ENCODE measurements at regions not wholly inside any gene's neighbourhood (a gene's known extent, or its start where the extent isn't known, plus 50 kb on each side); places are given as distances from the start of the nearest gene placed in this dataset.

DNA sequence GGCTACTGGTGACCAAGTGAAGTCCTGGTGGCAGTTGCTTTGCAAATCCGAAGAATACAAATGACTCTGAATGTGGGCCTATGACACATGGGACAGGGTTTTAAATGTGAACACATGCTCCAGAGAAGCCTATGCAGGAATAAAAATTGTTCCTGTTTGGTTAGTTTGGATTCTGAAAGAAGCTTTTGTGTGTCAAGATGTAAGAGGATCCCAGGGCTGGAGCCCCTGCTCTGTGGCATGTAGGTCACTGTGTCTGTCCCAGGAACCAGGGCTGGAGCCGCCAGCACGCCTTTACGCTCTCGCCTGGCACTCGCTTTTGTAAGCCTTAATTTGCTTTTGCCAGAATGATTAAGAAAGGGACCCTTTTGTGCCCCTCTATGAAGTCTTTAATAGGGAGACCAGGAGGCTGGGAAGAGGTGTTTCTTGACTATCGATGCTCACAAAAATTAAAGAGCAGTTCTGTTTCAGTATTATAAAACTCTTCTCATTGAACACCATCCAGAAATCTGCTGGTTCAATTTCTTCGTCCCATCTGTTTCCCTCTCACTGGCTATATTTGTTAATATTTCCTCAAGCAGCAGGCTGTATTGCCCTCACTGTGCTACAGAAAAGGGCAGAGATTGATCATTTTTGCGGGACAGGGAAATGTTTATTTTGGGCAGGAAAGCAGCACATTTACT, 532.7 kb upstream of the POU3F3 start:
- no peak overlapping the region for H3K4me3 Mint-ChIP-seq
- no peaks in the 10 kb centered on the region for H3K36me3 Mint-ChIP-seq
- no peak overlapping the region for H3K27ac Mint-ChIP-seq
- peaks cover 83% of the 10 kb centered on the region for H3K27me3 Mint-ChIP-seq (ENCODE audit: low read depth)
- DNase-seq (ENCODE audit: low spot score in 2 of 2, unreplicated experiment in 2 of 2): no peak
- TF ChIP-seq, protein P1, sequence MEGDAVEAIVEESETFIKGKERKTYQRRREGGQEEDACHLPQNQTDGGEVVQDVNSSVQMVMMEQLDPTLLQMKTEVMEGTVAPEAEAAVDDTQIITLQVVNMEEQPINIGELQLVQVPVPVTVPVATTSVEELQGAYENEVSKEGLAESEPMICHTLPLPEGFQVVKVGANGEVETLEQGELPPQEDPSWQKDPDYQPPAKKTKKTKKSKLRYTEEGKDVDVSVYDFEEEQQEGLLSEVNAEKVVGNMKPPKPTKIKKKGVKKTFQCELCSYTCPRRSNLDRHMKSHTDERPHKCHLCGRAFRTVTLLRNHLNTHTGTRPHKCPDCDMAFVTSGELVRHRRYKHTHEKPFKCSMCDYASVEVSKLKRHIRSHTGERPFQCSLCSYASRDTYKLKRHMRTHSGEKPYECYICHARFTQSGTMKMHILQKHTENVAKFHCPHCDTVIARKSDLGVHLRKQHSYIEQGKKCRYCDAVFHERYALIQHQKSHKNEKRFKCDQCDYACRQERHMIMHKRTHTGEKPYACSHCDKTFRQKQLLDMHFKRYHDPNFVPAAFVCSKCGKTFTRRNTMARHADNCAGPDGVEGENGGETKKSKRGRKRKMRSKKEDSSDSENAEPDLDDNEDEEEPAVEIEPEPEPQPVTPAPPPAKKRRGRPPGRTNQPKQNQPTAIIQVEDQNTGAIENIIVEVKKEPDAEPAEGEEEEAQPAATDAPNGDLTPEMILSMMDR (IDR thresholded peaks at IDR 0.05; ENCODE audit: unreplicated experiment): no peak
- peaks cover 13% of the 10 kb centered on the region for H3K4me1 Mint-ChIP-seq
- H3K9me3 Mint-ChIP-seq: no peaks in the 10 kb centered on the region

GRCh38 chr2:104321796-104322349, 532.0 kb upstream of the POU3F3 start:
- Mint-ChIP-seq H3K27ac (no peak overlapping the region), H3K4me3 (no peak overlapping the region)
- no peak for DNase-seq (ENCODE audit: low spot score in 2 of 2, unreplicated experiment in 2 of 2)

DNA sequence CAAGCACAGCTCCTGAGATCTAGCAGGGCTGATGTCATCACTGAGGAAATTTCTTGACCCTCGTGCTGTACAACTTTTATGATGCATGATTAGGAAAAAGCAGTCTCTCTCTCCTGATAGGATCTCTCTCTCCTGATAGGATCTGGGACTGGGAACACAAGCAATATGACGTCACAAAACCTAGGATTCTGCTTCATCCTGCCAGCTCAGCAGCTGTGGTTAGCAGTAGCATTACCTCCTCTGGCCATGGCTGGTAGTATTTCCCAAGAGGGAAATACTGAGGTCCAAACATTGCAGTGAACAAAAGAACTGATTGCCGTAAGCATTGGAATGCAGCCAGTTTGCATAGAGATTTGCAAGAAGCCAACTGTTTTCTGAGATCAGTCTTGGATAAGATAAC, 521.2 kb upstream of the POU3F3 start:
- Mint-ChIP-seq H3K36me3 (no peaks in the 10 kb centered on the region), H3K4me1 (no peaks in the 10 kb centered on the region), H3K27me3 (ENCODE audit: low read depth) (peaks cover 12% of the 10 kb centered on the region), H3K9me3 (peaks cover 6% of the 10 kb centered on the region), H3K27ac (no peak overlapping the region), H3K4me3 (no peak overlapping the region)
- no peak for DNase-seq (ENCODE audit: low spot score in 2 of 2, unreplicated experiment in 2 of 2)
- TF ChIP-seq, protein P1 (IDR thresholded peaks at IDR 0.05; ENCODE audit: unreplicated experiment): no peak

More at GRCh38 chr2:104321796-104322349, 532.0 kb upstream of the POU3F3 start:
- Mint-ChIP-seq H3K27me3 (ENCODE audit: low read depth) (peaks cover 86% of the 10 kb centered on the region), H3K9me3 (no peaks in the 10 kb centered on the region), H3K4me1 (peaks cover 13% of the 10 kb centered on the region), H3K36me3 (no peaks in the 10 kb centered on the region)
- TF ChIP-seq, protein P1 (IDR thresholded peaks at IDR 0.05; ENCODE audit: unreplicated experiment): no peak

GRCh38 chr2:104337869-104338268, 516.0 kb upstream of the POU3F3 start:
- DNase-seq (ENCODE audit: low spot score in 2 of 2, unreplicated experiment in 2 of 2): no peak
- TF ChIP-seq, protein P1 (IDR thresholded peaks at IDR 0.05; ENCODE audit: unreplicated experiment): no peak
- no peaks in the 10 kb centered on the region for H3K36me3 Mint-ChIP-seq
- peaks cover 4% of the 10 kb centered on the region for H3K27me3 Mint-ChIP-seq (ENCODE audit: low read depth)
- no peaks in the 10 kb centered on the region for H3K4me1 Mint-ChIP-seq
- peaks cover 6% of the 10 kb centered on the region for H3K9me3 Mint-ChIP-seq
- no peak overlapping the region for H3K27ac Mint-ChIP-seq
- H3K4me3 Mint-ChIP-seq: no peak overlapping the region

DNA sequence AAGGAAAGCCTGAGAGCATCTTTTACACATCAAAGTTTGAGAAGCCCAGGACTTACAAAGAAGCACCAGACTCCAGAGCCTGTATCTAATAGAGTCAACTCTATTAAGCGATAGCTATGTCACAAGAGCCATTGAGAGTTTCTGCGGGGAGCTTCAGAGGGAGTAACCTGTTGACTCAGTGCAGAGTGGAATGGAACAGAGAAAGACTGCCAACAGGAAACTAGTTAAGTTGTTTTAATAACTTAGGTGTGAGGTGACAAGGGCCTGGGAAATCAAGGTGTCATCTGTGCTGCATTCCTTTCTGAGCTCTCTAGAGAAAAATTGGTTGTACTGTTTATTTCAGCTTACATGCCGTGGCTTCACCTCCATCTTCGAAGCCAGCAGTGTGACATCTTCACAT, 513.8 kb upstream of the POU3F3 start:
- H3K36me3 Mint-ChIP-seq: no peaks in the 10 kb centered on the region
- peaks cover 6% of the 10 kb centered on the region for H3K9me3 Mint-ChIP-seq
- H3K27ac Mint-ChIP-seq: no peak overlapping the region
- H3K27me3 Mint-ChIP-seq (ENCODE audit: low read depth): peaks cover 10% of the 10 kb centered on the region
- TF ChIP-seq, protein P1 (IDR thresholded peaks at IDR 0.05; ENCODE audit: unreplicated experiment): no peak
- H3K4me3 Mint-ChIP-seq: no peak overlapping the region
- no peak for DNase-seq (ENCODE audit: low spot score in 2 of 2, unreplicated experiment in 2 of 2)
- H3K4me1 Mint-ChIP-seq: no peaks in the 10 kb centered on the region
